KG1 (cell line): ENCODE measurements at regions not wholly inside any gene's neighbourhood (a gene's known extent, or its start where the extent isn't known, plus 50 kb on each side); places are given as distances from the start of the nearest gene placed in this dataset.

Experiments
- DNase-seq: peaks from one replicate; lab custom pipeline; 2025; lab: John Stamatoyannopoulos, UW

GRCh38 chr6:111987295-111987694 lies 66.6 kb upstream of the CCN6 start:
- DNase-seq, result no peak

- no peak for DNase-seq
Observed at GRCh38 chr6:111988926-111989325, 65.0 kb upstream of the CCN6 start.

- no peak for DNase-seq
Observed at GRCh38 chr6:111989743-111990142, 64.2 kb upstream of the CCN6 start.

- DNase-seq, result no peak
Observed at GRCh38 chr6:111990214-111990613, 63.7 kb upstream of the CCN6 start.

- peak; percentile 36 for DNase-seq
Observed at GRCh38 chr6:111992851-111993250, 61.1 kb upstream of the CCN6 start.

- DNase-seq, result no peak
Observed at GRCh38 chr6:111993342-111993741, 60.6 kb upstream of the CCN6 start.

- DNase-seq, result no peak
Observed at GRCh38 chr6:111994791-111995190, 59.1 kb upstream of the CCN6 start.

GRCh38 chr6:111995404-111995803 lies 58.5 kb upstream of the CCN6 start:
- no peak for DNase-seq

GRCh38 chr6:111996144-111996865 lies 57.6 kb upstream of the CCN6 start:
- no peak for DNase-seq

GRCh38 chr6:111997078-111997852 lies 56.6 kb upstream of the CCN6 start:
- DNase-seq, result peak; percentile 29

GRCh38 chr6:111997853-111998208 lies 56.1 kb upstream of the CCN6 start:
- DNase-seq, result no peak

- DNase-seq, result no peak
Observed at GRCh38 chr6:112002307-112002706, 51.6 kb upstream of the CCN6 start.
